ENCODE measurements at regions not wholly inside any gene's neighbourhood (a gene's known extent, or its start where the extent isn't known, plus 50 kb on each side); places are given as distances from the start of the nearest gene placed in this dataset.

GRCh38 chr11:76721755-76722677, 51.5 kb upstream of the LRRC32 start:
- DNase-seq (ENCODE audit: low read depth) = peak; percentile 33

GRCh38 chr11:76723142-76723541, 52.6 kb upstream of the LRRC32 start:
- no peak for DNase-seq (ENCODE audit: low read depth)

GRCh38 chr11:76723548-76723947, 53.0 kb upstream of the LRRC32 start:
- no peak for DNase-seq (ENCODE audit: low read depth)

DNA sequence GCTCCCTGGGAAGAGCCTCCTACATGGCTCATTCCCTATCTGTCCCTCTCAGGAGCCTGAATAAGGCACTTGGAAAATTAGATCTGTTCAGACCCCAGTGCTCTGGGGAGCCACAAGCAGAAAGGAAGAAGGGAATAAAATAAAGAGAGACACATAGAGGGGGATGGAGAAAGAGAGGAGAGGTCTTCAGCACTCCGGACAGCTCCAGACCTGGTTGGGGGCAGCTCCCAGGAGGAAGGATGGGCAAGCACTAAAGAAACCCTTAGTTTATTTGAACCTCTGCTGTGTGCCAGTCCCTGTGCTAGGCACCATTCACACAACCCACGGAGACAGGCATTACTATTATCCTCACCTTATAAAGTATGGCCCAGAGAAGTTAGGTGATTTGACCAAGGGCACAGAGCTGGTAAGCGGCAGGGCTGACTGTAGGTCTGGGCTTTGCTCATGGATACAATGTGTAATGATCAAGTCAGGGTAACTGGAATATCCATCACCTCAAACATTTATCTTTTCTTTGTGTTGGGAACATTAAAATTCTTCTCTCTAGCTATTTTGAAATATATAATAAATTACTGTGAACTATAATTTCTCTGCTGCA, 53.7 kb upstream of the LRRC32 start:
- DNase-seq (ENCODE audit: low read depth) = no peak

- no peak for DNase-seq (ENCODE audit: low read depth)
Measured at GRCh38 chr11:76728227-76728626, 54.9 kb upstream of the TSKU start.

DNA sequence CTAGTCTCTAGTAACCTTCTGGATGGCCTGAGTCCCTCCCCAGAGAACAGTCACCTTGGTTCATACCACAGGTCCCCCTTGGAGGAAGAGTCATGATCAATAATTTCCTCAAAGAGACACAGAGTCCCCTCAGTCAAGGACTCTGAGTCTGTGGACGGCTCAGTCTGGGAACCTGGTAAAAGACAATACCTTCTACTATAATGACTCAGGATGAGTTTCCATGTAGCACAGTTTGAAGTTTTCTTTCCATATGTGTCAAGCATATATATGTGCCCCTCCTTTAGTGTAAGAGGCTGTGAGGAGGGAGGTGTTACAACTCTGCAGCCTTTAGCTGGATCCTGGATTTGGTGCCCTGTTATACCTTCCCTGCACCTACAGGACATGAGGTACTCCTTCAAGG, 54.4 kb upstream of the TSKU start:
- DNase-seq (ENCODE audit: low read depth) = no peak

- DNase-seq (ENCODE audit: low read depth) = no peak
Measured at GRCh38 chr11:76729214-76729613, 53.9 kb upstream of the TSKU start.

GRCh38 chr11:76730887-76731565, 52.1 kb upstream of the TSKU start:
- no peak for DNase-seq (ENCODE audit: low read depth)

GRCh38 chr11:76732643-76733042, 50.5 kb upstream of the TSKU start:
- no peak for DNase-seq (ENCODE audit: low read depth)
